AML-193 (cell line): ENCODE measurements at regions not wholly inside any gene's neighbourhood (a gene's known extent, or its start where the extent isn't known, plus 50 kb on each side); places are given as distances from the start of the nearest gene placed in this dataset.
"Not testable (repeated sequence)": the region's sequence is repeated elsewhere in the genome, so short reads cannot be mapped to it uniquely, and the experiment has no call there.

Experiments
- DNase-seq, 2 experiments: peaks; one replicate each; lab custom pipeline; 2025; lab: John Stamatoyannopoulos, UW

DNA sequence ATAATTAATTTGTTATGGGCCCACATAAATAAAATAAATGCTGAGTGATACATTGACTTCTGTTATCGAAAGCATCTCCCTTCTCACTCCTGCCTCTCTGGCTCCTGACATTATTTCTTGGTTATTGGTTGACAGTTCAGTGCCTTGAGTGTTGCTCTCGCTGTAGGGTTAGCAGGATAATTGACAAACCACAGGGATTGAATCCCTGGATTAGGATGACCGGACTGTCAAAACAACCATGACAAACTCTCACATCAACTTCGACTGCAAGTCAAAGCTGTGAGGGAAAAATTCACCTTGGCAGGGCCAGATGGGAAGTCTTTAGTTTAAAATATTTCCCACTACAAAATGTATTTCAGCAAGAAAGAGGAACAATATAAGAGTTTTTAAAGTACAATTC is 245.4 kb upstream of the TFAP2D start:
- DNase-seq, result no peak

DNA sequence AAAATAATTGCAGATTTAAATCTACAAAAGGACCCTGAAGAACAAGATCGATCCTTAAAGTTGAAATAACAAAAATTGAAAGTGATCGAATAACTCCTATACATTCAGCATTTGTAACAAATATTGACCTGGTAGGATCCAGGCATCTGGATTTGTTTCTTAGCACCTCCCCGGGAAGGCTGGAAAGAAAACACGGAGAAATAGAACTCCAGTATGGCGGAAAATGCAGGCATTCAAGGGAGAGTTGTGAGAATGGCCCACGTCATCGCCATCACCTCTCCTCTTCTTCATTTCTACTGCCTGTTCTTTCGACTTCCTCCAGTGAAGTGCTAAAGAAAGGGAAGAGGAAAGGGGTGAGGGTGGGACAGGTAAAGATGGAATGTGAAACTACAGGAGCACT is 242.3 kb upstream of the TFAP2D start:
- DNase-seq, result no peak

DNA sequence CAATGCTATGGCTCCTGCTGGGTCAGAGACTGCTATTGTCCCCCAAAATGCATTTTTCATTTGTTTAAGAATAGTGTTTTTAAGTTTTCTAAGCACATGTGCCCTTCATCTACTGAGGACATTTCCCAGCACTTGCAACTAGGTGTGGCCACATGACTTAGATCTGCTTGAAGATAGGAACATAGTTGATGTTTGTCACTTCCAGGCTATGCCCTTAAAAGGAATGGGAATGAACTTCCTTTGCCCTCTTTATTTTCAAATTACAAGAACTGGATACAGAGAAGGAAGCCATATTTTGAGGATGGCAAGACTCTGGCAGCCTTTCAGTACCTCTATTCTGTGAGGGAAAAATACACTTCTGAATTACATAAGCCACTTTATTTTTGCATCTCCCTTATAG is 203.0 kb upstream of the TFAP2D start:
- DNase-seq, result no peak

DNA sequence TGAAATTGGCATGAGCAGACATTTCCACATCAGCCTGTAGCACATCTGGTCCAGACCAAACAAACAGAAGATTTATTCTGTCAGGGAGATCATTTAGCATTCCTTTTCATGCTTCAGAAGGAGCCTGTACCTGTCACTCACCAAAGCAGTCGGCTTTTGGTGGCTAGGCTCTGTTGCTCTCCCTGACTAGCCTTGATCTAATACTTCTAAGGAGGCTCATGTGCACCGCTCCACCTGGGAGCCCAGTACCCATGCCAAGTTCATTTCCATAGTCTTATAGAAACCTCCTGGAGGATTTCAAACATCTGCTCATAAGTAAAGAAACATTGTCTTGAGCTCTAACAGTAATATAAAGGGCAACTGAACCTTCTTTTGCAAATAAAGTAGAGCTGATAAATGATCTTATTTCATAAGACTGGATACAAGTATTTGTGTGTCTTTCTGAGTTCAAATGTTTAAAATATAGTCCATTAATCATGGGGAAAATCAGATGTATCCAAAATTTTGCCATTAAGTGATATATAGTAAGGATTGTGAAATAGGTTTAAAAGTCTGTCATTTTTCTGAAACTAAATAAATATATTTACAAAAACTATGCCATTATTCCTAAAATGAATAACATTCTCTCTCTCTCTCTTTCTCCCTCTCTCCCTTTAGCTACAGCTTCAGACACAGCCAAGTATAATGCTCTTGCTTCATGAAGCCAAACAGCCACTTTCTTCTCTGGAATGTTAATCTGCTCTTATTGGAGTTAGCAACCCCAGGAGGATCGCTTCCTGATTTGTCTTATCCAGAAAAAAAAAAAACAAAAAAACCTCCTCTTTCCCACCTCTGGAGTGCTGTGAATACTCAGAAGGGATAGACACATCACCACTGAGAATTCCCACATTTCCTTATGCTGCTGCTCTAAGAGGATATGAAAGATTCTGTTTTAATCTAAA is 192.7 kb upstream of the TFAP2D start:
- DNase-seq, result no peak

DNA sequence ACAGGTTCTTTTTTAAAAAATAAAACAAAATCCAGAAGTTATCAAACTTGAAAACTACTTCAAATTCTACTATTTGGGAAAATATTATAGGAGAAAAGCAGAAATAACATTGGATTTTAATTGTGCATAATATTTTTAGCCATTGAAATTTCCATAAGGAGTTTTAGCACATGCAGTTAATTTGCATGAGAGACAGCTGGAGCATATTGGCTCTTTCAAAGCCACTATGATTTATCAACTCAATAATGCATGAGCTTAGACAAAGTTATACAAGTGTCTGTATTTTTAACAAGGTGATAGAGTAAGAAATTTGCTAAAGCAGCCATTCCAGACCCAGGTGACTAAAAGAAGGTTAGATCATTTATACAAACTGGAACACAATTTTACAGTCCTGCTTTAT is 189.0 kb upstream of the TFAP2D start:
- DNase-seq, result no peak

DNA sequence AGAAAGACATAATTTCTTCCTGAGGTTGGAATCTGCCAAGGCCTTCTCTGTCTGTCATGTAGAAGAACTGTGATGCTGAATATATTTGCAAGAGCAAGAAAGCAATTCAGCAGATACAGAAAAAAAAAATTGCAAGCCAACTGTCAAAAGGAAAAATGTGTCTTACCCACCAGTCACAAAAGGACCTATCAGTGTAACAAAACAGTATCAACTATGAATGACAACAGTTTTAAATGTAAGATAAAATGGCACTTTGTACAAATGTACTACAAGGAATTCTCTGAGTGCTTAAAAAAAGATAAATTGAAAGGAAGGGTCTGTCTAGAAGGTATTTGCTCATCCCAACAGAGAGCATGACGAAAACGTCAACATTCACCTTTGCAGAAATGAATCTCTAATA is 185.3 kb upstream of the TFAP2D start:
- no peak for DNase-seq

DNA sequence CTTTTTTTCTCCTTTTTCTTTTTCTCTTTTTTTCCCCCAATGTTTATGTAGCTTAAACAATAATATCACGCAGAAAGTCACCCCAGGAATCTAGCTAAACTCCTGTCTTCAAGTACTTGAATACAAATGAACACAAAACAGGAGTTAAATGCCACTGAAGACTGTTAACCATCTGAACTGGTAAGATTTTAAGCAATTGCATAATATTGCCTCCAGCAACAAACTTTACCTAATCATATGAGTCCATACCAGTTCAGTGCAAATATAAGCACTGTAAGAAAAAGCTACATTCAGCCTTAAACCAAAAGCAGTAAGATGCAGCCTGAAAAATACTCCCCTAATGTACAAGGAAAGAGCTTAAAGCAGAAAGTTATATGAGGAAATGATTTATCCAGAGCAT is 173.9 kb upstream of the TFAP2D start:
- DNase-seq, result no peak

DNA sequence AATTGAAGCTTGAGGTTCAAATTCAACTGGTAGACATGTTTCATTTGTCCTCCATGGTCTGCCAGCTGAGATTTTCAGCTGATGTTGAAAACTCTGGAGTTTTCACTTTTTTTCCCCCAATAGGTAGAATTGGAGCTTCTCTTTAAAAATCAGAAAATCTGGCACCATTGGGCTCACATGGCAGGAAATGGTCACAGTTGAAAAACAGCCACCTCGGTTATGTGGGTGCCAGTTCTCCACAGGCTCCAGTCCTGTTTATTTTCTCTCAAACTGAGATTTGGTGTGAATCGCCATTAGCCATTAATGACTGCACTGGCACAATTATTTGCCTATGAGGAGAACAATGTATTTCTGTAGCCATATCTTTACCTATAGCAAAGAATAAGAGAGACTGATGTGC is 171.4 kb upstream of the TFAP2D start:
- no peak for DNase-seq

DNA sequence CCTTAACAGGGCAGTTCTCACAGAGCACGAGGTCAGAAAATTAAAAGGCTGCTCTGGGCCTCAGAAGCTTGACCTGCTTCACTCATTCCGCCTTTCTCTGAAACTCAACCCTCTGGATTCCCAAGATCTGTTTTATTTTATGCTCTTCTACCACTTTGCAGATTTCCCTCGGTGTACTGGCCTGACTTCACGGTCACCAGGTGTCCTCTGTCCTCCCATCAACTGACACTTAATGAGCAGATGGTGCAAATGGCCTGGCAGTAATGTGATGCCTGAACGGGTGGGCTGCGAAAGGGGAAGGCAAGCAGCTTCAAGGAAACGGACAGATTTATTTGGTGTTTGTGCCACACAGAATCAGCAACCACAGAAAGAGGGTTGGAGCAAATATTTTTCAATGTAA is 169.7 kb upstream of the TFAP2D start:
- DNase-seq, result no peak

DNA sequence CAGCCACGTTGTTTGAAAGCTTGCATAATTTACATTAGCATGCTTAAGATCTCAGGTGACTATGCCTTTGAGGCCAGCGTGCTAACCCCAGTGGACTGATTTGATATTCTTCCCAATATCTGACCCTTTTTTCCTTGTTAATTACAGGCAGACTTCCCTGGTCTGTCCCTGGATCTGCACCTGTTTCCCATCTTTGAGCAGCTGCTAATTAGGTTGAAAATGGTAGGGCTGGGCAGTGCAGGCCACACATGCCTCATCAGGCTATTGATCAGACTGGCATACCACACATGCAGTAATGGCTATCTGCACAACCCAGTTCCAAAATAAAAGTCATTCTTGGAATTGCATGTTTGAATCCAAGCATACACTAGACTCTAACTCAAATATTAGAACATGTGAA is 164.3 kb upstream of the TFAP2D start:
- no peak for DNase-seq

DNA sequence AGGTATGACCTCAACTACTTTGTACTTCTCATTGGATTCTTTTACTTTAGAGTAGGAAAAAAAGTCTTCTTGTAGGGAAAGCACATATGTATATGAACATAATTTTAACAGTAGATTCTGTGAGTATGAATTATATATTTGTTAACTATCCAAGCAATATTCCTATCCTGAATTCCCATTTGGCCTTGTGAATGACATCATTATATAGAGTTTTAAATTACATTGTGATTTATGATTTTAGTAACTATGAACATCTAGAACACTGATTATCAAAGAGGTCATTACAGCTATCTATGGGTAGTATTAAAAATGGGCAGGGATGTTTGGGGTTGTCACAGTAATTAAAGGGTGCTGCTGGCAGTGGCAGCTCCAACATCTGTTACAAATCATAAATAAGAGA is 163.9 kb upstream of the TFAP2D start:
- DNase-seq, result no peak

DNA sequence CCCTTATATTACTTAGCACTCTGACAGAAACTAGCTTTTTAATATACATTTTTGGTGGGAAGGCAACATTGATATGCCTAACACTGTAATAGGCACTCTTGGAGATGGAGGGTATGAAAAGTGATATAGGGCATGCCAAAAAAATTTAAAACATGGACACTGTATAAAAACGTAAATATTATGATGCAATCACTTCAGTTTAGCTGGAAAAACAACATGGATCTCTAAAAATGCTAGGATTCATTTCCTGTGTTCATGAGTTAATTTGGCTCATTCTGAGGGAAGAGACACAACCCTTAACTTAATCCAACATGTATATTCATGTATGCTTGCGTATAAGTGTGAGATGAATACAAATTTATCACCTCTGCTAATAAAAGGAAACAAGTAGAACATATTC is 157.3 kb upstream of the TFAP2D start:
- DNase-seq, result no peak

DNA sequence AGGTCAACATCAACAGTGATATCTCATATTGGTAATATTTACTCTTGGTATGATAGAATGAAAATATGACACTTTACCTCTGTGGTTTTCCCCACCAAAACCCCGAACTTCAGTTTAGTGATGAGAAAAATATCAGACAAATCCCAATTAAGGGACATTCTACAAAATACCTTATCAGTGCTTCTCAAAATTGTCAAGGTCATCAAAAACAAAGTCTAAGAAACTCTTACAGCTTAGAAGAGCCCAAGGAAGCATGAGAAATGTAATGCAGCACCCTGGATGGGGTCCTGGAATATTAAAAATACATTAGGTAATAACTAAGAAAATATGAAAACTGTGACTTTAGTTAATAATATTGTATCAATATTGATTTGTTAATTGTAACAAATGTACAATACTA is 148.3 kb upstream of the TFAP2D start:
- no peak for DNase-seq

DNA sequence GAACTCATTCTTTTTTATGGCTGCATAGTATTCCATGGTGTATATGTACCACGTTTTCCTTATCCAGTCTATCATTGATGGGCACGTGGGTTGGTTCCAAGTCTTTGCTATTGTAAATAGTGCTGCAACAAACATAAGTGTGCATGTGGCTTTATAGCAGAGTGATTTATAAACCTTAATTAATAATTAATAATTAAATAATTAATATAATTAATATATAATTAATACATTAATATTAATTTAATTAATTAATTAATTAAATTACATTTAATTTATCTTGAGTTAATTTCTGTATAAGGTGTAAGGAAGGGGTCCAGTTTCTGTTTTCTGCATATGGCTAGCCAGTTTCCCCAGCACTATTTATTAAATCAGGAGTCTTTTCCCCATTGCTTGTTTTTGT is 142.1 kb upstream of the TFAP2D start:
- not testable (repeated sequence) for DNase-seq

DNA sequence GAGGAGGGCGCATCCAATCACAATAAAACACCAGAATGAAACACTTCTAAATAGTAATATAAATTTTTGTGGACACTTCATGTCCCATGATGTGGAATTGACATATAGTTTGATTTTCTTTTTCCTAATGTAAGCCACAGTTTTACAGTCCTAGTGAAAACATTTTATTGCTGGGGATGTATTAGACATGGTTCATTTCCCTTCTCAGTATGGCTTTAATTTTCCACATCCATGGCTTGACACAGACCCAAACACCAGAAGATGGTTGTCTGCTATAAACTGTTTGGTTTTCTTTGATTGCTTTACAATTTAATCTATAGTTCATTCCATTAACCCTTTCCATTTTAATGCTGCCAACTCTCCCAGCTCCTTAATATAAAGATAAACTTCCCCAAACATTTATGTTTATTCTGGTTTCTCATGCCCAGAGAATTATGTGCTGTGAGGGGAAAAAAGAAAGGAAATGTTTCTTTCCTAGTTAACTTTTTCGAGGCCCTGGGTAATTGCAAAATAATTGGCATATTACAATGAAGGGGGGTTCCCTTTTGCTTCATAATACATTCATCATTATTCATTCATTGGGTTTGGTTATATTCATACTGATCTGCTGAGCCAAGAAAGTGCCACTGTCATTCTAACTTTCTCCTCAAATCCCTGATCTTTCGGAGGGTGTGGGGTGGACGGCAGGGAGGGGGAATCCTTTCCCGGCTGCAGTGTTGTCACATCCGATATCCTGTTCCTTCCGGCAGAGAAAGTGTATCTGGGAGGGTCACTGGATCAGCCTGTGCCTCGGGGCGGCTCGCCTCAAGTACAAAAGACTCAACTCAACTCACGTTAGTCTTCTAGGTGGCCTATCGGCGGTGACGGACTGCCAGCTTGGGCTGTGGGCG is 127.6 kb upstream of the TFAP2D start:
- no peak for DNase-seq

DNA sequence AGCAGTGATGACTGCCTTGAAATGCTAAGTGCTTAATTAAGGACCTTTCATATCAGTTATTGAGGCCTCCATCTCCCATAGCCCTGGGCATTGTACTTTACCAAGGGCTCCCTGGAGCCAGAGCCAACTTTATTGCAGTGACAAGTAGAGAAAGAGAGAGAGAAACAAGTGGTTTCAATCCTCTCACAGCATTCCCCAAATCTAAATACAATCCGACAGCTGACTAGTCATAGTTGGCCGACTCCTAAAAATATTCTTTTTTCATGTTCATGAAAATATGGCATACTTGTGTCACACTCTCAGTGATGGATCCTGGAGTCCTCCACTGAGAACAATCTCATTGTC is 127.0 kb upstream of the TFAP2D start:
- no peak for DNase-seq

DNA sequence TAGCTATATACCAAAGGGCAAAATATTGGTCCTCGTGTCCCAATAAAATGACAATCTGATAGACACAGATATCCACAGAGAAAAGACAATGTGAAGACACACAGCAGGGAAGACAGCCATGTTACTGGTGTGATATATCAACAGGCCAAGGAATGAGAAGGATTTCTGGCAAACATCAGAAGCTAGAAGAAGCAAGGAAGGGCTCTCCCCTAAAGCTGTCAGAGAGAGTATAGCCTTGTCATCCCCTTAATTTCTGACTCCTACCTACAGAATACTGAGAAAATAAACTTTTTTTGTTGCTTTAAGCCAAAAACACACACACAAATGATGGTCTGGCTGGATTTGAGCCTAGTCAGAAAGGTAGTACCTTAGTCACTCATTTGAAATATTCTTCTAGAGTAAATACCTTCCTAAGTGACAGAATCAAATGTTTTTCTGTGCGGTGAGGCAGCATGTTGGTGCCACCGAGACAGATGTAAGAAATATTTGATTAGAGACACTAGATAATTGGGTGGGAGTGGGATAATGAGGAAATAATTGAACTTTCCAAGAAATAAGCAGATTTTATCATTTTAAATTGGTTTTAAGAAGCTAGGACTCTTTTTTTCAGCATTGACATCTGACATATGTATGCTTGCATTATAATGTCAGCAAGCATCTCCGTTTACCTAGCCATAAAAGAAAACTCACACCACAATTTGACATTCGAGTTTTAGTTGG is 123.4 kb upstream of the TFAP2D start:
- DNase-seq, result no peak

DNA sequence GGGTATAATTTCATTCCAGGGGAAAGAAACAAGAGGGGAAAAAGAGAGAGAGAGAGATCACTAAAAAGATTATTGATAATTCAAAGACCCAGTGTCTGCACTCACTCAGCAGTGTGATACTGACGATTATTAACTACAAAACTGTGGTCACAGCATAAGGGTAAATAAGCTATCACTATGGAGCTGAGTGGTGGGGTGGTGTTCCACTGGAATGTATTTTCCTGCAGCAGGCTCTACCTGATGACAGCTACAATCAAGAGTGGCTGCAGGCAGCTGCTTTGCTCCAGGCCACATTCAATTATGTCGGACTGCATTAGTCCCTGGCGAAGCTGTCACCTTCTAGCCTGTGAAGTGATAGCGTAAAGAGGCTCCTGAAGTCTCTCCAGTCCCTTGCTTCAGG is 122.2 kb upstream of the TFAP2D start:
- DNase-seq, result no peak

DNA sequence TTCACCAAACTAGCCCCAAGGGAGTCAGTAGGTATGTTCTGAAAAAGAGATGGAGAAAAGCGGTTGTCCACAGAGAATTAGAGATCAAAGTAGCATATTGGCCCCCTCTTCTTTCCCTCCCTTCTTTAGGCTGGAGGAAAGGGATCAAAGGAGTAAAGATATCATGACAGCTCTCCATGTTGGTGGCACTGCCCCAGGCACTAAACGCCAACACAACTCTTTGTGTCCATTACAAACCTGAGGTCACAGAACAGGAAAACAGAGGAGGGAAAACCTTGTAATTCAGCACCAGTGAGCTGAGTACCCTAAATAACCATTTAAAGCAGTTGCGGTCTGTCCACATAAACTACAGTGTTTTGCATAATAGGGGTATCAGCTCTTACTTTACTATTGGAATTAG is 113.0 kb upstream of the TFAP2D start:
- no peak for DNase-seq

DNA sequence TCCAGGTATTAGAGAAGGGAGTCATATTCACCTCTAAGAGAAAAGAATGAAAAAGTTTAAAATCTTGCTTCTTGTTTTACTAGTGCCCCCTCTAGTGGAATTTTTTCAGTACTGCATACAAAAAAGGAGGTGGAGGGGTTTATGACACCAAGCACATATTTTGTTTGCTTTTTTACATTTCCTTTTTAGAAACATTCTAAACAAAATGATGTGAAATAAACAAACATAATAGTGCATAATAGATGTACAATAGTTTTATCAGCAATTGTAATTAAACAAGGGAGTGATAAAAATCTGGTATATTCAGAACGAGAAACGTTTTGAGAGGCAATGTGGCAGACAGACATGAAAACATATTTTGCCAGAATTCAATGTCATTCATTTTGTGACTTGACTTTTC is 111.0 kb upstream of the TFAP2D start:
- peak; percentile 41 to 44 for DNase-seq

DNA sequence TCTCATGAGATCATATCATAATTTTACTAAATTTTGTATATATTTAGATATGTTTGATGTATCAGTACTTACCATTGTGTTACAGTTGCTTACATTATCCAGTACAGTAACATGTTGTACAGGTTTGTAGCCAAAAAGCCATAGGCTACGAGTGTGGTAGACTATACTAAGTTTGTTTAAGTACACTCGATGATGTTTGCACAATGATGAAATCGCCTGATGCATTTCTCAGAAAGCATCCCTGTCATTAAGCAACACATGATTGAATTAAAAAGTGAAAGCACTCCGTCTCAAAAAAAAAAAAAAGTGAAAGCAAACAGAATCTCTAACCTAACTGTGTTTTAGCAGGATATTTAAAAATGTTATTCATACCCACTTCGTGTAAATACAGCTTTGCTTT is 104.9 kb upstream of the TFAP2D start:
- DNase-seq, result no peak

DNA sequence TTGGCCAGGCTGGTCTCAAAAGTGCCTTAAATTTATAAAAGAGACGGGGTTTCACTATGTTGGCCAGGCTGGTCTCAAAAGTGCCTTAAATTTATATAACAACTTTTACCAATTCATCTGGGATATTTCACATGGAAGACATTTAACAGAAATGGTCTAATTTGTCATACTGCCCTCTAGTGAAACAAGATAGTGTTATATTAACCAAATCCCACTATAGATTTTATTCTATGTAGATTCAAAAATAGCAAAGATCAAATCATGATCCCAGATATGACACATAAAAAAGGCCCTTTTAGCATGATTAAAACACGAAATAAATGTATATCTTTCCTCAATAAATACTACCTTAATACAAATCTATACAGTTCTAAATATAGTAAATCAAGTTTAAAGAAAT is 102.8 kb upstream of the TFAP2D start:
- peak; percentile 6 to 41 for DNase-seq

DNA sequence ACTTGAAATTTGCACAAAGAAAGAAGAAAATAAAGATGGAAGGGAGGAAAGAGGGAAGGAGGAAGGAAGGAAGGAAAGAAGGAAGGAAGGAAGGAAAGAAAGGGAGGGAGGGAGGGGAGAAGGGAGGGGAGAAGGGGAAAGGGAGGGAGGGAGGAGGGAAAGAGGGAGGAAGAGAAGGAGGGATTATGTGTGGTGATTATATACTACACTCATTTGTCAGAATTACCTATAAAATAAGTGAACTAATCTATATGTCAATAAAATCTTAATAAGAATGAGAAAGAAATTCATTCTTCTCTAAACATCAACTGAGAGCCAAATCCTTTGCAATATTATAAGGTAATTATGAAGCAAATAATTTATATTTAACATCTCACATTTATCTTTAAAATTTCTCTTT is 77.9 kb upstream of the TFAP2D start:
- no peak for DNase-seq
